NK-92 treated with Interleukin-12 subunit alpha and Interleukin-12 subunit beta, amount 100 ng/mL, for 24 hours (cell line): ENCODE measurements at regions not wholly inside any gene's neighbourhood (a gene's known extent, or its start where the extent isn't known, plus 50 kb on each side); places are given as distances from the start of the nearest gene placed in this dataset.

Experiments used
- DNase-seq: peaks from one replicate; lab custom pipeline; 2025; lab: John Stamatoyannopoulos, UW

DNA sequence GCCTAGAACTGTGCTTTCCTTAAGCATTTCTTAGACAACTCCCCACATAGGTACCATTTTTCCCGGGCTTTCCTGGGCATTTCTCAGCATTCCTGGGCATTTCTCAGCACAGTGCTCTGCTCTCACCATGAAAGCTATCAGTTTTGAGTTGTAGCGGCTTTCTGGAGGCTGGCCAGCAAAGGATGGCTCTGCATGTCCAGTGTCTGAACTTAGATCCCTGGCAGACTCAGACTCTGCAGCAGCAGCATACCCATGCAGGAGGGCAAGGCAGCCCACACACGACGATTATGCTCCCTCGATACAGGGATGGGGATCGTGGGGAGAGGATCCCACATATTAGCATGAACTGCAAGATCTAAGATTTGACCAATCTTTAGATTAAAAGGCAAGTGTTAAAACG is 248.9 kb upstream of the MKI67 start:
- DNase-seq = no peak

GRCh38 chr10:128377364-128377987 is 251.3 kb upstream of the MKI67 start:
- no peak for DNase-seq

DNA sequence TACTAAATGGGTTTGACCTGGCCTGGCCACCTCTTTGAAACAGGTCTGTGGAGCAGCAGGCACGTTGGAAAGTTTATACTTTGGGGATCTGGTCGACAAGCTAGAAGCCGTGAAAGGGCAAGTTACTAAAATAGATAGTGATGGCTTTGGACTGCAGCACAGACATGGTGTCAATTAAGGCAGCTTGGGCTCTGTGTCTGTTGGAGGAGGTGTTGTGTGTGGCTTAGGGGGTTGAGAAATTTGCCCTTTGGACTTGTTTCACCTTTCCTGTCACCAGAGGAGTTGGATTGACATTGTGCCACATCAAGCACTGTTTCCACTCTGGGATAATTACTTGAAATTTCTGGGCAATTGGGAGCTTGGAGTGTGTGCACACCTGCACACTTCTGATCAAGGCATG is 251.8 kb upstream of the MKI67 start:
- no peak for DNase-seq

DNA sequence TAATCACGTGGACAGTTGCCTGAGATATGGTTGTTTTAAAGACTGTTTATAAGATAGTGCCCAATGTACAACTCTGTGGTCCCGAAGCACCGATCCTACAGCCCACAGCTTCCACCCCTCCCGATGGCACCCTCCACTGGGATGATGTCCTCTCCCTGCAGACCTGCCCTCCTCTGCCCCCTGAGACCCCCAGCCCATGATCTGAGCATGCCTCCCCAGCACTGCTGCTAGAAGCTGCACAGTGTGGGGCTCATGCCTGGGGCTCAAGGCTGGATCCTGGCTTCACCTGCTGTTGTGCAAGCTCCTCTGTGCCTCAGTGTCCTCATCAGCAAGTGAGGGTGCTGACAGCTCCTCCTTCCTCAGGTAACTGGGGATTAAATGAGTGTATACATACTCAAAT is 254.7 kb upstream of the MKI67 start:
- no peak for DNase-seq

- DNase-seq = no peak
Measured at GRCh38 chr10:128382225-128382624, 256.0 kb upstream of the MKI67 start.

GRCh38 chr10:128384831-128385230 is 258.6 kb upstream of the MKI67 start:
- no peak for DNase-seq

- DNase-seq = no peak
Measured at GRCh38 chr10:128386231-128386630, 260.0 kb upstream of the MKI67 start.

DNA sequence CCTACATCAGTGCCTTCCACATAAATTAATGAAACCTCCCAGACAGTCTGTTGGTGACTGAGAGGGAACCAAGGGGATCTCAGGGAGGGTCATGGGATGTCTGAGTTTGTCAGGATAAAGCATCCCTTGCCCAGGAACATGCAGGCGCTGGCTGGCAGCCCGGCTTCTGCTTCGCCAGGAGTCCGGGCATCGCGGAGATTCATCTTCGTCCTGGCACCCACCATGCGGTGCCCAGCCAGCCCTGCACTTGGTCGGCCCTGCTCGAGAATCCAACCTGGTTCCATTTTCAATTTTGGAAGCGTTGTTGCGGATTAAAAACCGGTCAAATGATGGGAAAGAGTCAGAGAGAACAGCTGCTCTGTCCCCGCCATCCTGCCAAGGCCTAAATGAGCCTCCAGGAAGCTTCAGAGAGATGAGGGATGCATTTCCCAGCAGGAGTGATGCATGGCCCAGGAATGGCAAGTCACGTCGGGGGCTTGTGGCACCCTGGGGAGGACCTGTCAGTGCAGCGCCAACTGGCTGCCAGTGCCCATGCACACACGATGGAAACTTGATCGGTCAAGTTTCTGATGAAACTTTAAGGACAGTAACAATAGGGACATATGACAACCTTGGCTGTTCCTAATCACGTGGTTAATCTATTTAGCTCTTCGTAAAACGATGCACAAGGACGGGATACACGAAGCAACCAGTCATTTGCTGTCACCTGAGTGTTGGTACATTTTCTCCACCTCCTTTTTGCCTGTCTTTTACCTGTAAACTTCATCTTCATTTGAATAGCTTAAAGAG is 260.8 kb upstream of the MKI67 start:
- DNase-seq = no peak

- no peak for DNase-seq
Measured at GRCh38 chr10:128390596-128390995, 264.4 kb upstream of the MKI67 start.

DNA sequence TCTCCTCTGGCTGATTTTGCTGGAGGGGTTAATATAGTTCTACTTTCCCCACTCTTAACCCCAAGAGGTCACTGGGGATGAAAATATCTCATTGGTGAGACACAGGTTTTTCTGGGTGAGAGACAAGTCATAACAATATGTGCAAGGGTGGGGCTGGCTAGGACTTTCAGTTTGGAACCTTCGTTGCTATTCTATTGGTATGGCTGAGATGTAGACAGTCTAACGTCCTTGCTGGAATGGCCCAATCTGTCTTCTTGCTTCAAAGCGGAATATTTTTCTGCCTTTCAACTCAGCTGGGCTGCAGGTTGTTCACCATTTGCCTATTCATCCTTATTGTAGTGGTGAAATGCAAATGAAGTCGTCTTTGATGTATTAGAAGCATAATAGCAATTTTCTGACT is 267.3 kb upstream of the MKI67 start:
- no peak for DNase-seq

GRCh38 chr10:128398118-128398517 is 271.9 kb upstream of the MKI67 start:
- DNase-seq = no peak

GRCh38 chr10:128398999-128399398 is 272.8 kb upstream of the MKI67 start:
- DNase-seq = no peak

- no peak for DNase-seq
Measured at GRCh38 chr10:128400564-128400963, 274.3 kb upstream of the MKI67 start.

DNA sequence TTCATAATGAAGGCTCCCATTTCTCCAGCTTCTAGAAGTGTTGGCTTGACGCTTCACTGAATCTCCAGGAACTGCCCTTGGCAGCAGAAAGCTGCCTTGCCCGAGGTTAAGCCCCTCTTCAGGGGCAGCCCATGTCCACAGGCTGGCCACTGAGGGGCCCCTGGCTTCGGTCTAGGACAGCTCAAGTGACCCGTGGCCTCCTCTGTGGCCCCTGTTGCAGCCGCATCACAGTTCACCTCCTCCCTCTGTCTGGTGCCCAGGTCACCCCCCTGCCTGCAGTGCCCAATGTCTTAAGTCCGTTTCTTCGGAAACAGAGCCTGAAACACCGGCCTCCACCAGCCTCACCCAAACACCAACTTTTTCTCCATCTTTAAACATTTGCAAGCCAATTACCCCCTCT is 279.2 kb upstream of the MKI67 start:
- DNase-seq = no peak

DNA sequence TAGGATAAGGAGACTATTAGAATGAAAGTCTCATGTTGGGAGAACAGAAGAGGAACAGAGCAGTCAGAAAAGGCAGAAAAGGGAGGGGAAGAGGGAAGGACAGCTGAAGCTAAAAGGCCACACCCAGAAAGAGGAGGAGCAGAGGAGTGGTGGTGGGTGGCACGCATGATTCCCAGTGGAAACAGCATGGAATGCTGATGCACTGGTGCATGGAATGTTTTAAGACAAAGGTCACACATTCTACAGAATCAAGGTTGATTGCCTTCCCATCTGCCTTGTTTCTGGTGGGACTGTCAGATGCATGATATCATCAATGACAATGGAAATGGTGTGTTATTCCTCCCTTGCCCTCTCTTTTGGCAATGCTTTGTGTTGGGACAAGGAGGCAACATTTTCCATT is 285.4 kb upstream of the MKI67 start:
- DNase-seq = no peak

GRCh38 chr10:128414568-128414967 is 288.3 kb upstream of the MKI67 start:
- no peak for DNase-seq

DNA sequence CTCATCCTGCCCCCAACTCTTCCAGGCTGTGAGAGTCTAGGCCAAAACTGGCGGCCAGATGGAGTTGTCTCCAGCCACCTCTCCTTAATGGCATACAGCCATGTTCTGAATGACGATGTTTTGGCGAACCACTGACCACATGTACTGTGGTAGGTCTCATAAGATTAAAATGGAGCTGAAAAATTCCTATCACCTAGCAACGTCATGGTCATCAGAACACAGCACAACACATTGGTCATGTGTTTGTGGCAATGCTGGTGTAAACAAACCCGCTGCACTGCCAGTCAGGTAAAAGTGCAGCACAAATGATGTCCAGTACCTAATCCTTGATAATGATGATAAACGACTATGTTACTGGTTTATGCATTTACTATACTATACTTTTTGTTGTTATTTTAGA is 290.0 kb upstream of the MKI67 start:
- no peak for DNase-seq

DNA sequence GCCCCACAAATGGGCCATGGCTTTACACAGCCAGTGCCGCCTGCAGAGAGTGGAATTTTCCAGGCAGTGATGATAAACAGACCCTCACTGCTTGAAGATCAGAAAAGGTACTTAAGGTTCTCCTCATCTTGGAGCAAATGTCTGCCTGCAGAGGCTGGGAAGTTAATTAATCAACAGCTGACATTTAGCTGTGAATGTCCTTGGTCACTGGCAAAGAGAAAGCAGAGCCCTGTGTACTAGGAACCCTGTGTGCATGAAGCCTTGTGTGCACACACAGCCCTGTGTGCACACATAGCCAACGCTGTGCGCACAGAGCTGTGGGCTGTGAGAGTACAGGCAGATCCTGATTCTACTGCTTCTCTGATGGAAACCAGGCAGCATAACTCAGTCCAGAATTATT is 291.6 kb upstream of the MKI67 start:
- no peak for DNase-seq

DNA sequence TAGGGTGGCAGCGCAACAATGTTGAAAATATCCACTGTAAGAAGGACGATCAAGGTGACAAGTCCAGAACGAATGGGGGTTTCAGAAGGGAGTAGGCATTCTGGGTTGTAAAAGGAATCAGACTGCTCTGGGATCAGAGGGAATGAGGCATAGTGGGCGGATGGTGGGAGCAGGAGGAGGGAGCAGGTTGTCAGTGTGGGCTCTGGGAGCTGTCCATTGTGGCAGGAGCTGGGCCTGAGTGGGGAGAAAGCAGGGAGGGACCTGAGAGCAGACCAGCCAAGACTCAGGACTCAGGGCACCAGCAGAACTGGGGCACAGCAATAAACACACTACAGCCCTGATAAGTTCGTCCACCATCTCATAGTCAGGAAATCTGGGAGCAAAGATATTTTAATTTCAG is 292.6 kb upstream of the MKI67 start:
- no peak for DNase-seq

- DNase-seq = no peak
Measured at GRCh38 chr10:128419466-128420019, 293.3 kb upstream of the MKI67 start.

DNA sequence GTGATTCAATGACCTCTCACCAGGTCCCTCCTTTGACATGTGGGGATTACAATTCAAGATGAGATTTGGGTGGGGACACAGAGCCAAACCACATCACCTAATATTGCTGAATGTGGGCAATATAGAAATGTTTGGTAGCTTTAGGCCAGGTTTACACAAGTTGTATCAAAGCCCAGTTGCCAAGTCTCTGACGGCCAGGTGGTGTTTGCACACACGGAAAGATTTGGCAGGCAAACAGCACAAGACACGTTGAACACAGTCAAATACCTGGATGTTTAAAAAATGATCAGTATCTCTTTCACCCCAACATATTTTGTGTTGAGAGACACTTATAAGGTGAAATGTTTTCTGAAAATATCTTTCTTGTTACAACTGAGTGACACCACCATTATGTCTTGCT is 294.4 kb upstream of the MKI67 start:
- no peak for DNase-seq

- DNase-seq = no peak
Measured at GRCh38 chr10:128421371-128422160, 295.3 kb upstream of the MKI67 start.

DNA sequence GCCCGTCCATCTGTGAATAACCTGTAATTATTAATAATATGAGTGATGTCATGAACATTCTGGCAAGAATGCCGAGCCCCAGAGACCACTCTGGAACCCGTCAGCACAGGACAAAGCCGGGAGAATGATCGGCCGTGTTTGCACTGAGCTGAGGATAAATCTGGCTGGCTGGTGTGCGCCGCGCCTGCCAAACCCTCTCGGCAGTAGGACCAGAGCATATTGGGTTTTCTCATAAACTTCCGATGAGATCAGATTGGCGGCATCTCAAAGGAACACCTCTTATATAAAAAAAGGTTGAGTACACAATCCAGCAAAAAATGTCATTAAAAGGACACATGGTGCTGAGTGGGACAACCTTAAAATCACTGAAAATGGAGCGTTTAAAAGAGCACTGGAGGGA is 296.0 kb upstream of the MKI67 start:
- DNase-seq = no peak
